Gastroesophageal sphincter (tissue), 3 donors: ENCODE measurements at regions not wholly inside any gene's neighbourhood (a gene's known extent, or its start where the extent isn't known, plus 50 kb on each side); places are given as distances from the start of the nearest gene placed in this dataset.

ENCODE experiments used
- EP300 ChIP-seq: sonication (generic); formaldehyde crosslinking; IDR thresholded peaks from one replicate; pipeline ENCODE4 v1.6.1; 2017; ENCODE audit warnings: antibody characterized with exemption, mild to moderate bottlenecking
- POLR2A ChIP-seq, 2 donors: fragments of 450-650 bp; IDR thresholded peaks; one replicate each; pipeline ENCODE4 v1.6.1; 2017; ENCODE audit warnings: antibody characterized with exemption in 2 of 2, mild to moderate bottlenecking in 2 of 2, moderate library complexity in 1 of 2
- POLR2AphosphoS5 ChIP-seq: sonication (generic); formaldehyde crosslinking; IDR thresholded peaks from one replicate; pipeline ENCODE4 v1.6.1; 2017; ENCODE audit warnings: antibody characterized with exemption
- TF ChIP-seq, protein P1 (sequence below), 4 experiments: fragments of 200-600 bp in 2 of 4; fragments of 450-650 bp in 2 of 4; sonication (generic) in 1 of 4; IDR thresholded peaks; one replicate each; pipeline ENCODE4 v1.5.1; 2017 to 2019; ENCODE audit warnings: antibody characterized with exemption in 4 of 4, mild to moderate bottlenecking in 2 of 4, moderate library complexity in 2 of 4

DNA sequence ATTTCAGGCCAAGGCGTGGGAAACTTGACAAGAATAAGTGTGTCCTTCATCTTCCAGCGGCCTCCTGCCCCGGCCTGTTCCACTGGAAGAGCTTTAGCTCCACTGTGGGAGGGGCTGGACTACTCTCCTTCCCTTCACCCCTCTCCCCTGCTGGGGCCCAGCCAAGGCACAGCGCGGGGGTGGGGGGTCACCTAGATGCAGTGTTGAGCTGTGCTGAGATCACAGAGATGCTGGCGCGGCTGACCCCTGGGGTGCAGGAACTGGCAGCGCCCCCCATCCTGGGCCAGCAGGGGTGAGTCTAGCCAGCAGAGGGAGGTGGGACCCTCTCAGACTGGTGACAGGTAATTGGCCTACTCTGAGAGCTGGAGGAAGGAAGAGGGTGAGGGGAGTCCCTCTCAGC is 111.8 kb upstream of the LHX1 start:
- TF ChIP-seq, protein P1, sequence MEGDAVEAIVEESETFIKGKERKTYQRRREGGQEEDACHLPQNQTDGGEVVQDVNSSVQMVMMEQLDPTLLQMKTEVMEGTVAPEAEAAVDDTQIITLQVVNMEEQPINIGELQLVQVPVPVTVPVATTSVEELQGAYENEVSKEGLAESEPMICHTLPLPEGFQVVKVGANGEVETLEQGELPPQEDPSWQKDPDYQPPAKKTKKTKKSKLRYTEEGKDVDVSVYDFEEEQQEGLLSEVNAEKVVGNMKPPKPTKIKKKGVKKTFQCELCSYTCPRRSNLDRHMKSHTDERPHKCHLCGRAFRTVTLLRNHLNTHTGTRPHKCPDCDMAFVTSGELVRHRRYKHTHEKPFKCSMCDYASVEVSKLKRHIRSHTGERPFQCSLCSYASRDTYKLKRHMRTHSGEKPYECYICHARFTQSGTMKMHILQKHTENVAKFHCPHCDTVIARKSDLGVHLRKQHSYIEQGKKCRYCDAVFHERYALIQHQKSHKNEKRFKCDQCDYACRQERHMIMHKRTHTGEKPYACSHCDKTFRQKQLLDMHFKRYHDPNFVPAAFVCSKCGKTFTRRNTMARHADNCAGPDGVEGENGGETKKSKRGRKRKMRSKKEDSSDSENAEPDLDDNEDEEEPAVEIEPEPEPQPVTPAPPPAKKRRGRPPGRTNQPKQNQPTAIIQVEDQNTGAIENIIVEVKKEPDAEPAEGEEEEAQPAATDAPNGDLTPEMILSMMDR (IDR thresholded peaks at IDR 0.05): no peak
- TF ChIP-seq POLR2AphosphoS5: no peak
- no peak for TF ChIP-seq EP300
- no peak for TF ChIP-seq POLR2A (IDR thresholded peaks at IDR 0.05)
